ENCODE measurements at regions not wholly inside any gene's neighbourhood (a gene's known extent, or its start where the extent isn't known, plus 50 kb on each side); places are given as distances from the start of the nearest gene placed in this dataset.

GRCh38 chr13:88926890-88927502 is 1255.8 kb downstream of the SLITRK5 start:
- TF ChIP-seq, protein P1, sequence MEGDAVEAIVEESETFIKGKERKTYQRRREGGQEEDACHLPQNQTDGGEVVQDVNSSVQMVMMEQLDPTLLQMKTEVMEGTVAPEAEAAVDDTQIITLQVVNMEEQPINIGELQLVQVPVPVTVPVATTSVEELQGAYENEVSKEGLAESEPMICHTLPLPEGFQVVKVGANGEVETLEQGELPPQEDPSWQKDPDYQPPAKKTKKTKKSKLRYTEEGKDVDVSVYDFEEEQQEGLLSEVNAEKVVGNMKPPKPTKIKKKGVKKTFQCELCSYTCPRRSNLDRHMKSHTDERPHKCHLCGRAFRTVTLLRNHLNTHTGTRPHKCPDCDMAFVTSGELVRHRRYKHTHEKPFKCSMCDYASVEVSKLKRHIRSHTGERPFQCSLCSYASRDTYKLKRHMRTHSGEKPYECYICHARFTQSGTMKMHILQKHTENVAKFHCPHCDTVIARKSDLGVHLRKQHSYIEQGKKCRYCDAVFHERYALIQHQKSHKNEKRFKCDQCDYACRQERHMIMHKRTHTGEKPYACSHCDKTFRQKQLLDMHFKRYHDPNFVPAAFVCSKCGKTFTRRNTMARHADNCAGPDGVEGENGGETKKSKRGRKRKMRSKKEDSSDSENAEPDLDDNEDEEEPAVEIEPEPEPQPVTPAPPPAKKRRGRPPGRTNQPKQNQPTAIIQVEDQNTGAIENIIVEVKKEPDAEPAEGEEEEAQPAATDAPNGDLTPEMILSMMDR (IDR thresholded peaks at IDR 0.05; ENCODE audit: poor library complexity): no peak
- no peak for TF ChIP-seq EZH2 (IDR thresholded peaks at IDR 0.05; ENCODE audit: borderline replicate concordance)
- no peak for TF ChIP-seq EZH2phosphoT487 (IDR thresholded peaks at IDR 0.05; ENCODE audit: low read depth, severe bottlenecking, unreplicated experiment)
